NCI-H748 (cell line): ENCODE measurements at regions not wholly inside any gene's neighbourhood (a gene's known extent, or its start where the extent isn't known, plus 50 kb on each side); places are given as distances from the start of the nearest gene placed in this dataset.
A peak's percentile ranks its signal among the peaks of the same experiment; 100 is the strongest.
"Not testable (repeated sequence)": the region's sequence is repeated elsewhere in the genome, so short reads cannot be mapped to it uniquely, and the experiment has no call there.

Experiments
- DNase-seq: peaks from one replicate; lab custom pipeline; 2025; ENCODE audit not compliant: unreplicated experiment; lab: John Stamatoyannopoulos, UW

DNA sequence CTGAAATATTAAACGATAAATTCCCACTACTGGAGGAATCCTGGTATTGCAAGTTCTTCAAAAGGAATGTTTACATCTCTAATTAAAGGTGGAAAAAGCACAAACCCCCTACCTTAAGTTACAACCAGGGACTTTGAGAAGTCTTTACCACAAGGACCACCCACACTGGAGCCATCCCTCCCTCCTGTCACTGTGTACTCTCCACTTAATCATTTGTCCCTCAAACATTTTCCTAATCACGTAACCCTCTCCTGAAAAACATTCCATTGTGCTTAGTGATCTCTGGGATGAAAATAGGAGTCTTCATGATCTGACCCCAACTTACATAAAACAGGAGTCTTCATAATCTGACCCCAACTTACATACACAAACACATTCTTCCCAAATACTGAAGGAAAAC, 85.7 kb downstream of the SUCLG1 start:
- no peak for DNase-seq

GRCh38 chr2:84362541-84362940, 96.5 kb downstream of the SUCLG1 start:
- no peak for DNase-seq

DNA sequence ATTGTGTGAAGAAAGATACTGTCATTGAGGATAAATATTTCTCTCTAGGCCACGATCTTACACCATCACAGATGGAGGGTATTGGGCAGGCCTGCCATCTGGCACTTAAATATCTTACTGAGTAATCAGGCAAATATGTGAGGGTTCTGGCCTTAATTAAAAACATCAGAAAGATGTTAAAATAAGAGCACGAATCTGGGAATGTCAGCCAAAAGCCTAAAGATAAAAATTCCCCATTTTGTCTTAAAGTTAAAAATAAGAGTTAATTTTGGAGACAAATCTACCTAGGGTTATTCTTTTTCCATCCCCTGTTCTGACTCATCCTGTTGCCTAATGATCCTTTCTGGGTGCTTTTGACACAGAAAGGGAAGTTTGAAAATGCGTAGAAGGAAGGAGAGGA, 121.0 kb downstream of the SUCLG1 start:
- DNase-seq: no peak

DNA sequence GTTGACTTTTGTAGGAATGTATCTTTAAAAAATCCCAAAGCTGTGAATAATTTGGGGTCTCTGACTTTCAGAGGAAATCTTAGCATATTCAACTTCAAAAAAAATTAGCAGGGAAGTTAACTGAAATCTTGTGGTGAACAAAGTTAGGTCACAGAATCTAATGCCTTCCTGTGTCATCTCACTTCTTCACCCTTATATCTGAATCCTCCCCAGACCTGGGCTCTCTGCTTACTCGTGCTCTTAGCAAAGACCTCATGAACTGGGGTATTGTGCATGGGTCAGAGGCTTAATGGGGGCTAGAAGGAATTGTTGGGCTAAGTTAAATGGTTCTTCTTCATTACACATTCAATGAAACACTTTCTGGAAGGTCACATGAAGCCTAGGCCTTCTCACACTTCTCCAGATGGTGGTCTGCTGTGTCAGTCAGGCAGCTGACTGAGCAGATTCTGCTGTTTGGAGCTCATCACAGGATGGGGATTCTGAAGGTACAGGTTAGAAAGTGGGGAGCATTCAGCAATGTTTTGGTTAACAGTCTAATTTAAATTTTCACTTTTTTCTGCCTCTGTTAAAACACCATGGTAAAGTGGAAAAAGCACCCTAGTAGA, 131.3 kb downstream of the SUCLG1 start:
- no peak for DNase-seq

- no peak for DNase-seq
These were observed 132.1 kb downstream of the SUCLG1 start for GRCh38 chr2:84326831-84327432.

DNA sequence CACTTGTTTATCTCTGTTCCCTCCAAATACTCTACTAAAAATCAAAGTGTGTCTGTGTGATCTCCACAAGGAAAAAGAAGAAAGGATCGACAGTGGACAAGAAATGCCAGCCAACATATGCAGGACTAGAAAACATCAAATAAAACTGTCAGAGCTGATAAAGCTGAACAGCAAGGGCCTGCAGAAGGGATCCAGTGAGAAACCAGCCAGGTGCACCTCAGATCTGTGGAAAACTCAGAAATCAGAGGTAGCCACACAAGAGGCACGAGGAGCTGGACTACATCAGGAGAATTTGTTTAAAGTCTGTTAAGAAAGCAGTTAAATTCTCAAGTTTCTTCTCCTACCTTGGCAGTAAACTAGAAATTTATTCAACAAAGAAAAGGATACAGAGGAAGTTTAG, 135.2 kb downstream of the SUCLG1 start:
- no peak for DNase-seq

DNA sequence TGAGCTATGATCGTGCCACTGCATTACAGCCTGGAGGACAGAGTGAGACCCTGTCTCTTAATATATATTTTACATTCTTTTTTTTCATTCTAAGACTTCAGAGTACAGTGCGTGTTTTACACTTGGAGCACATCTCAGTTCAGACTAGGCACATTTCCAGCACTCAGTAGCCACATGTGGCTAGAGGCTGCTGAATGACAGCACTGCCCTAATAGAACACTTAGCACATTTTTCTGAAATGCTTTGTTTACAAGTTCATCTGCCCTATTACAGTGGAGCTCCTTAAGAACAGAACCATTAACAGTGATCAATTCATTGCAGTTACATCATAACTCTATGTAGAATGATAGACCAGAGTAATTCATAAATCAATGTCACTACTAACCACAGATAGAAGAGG, 138.1 kb downstream of the SUCLG1 start:
- no peak for DNase-seq

- no peak for DNase-seq
These were observed 139.5 kb downstream of the SUCLG1 start for GRCh38 chr2:84319581-84319980.

DNA sequence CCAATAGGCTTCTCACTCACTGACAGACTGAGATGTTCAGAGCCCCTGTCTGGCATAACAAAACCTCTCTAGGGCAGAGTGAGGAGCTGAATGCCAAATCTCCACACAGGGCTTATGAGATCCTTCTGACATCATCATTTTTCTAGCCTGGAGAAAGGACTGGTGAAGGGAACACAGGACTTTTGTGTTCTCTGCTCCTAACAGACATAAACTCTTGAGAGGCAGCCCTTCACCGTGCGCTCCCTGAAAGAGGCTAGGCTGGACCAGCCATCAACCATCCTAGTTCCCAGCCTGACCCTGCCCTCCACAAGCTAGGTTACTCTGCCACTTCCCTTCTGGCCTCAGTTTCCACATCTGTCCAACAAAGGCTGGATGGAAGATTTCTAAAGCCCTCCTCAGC, 141.9 kb downstream of the SUCLG1 start:
- DNase-seq: peak; percentile 1

GRCh38 chr2:84314901-84315330, 144.2 kb downstream of the SUCLG1 start:
- DNase-seq: peak; percentile 82

GRCh38 chr2:84314250-84314649, 144.8 kb downstream of the SUCLG1 start:
- DNase-seq: no peak

DNA sequence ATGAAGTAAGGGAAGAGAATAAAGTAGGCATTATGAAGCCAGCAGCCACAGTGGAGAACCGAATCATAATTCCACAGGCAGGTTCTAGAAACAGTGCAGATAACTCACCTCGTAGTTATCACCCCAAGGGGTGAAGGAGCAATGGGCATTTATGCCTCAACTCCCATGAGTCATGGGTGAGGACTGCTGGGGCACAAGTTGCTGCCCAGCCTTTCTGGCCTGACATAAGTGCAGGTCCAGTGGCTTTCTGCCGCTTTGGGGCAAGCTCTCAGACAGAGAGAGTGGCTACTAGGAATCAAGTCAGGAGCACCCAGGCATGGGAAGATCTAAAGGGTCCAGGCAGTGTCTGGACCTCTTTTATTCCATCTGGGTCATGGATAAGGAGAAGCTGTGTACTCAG, 149.8 kb downstream of the SUCLG1 start:
- no peak for DNase-seq

DNA sequence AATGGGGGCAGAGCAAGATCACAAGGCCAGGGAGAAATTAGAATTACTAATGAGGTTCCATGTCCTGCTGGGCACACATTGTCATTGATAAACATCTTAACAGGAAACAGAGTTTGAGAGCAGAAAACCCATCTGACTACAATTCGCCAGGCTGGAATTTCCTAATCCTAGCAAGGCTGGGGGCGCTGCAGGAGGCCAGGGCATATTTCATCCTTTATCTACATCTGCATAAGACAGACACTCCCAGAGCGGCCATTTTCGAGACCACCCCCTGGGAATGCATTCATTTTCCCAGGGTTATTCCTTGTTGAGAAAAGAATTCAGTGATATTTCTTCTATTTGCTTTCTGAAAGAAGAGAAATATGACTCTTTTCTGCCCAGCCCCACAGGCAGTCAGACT, 152.7 kb downstream of the SUCLG1 start:
- no peak for DNase-seq

GRCh38 chr2:84302513-84303412, 156.3 kb downstream of the SUCLG1 start:
- peak; percentile 47 for DNase-seq

- DNase-seq: no peak
These were observed 157.4 kb downstream of the SUCLG1 start for GRCh38 chr2:84301717-84302116.

GRCh38 chr2:84300696-84301029, 158.4 kb downstream of the SUCLG1 start:
- DNase-seq: no peak

GRCh38 chr2:84300001-84300695, 158.9 kb downstream of the SUCLG1 start:
- not testable (repeated sequence) for DNase-seq

- DNase-seq: no peak
These were observed 159.8 kb downstream of the SUCLG1 start for GRCh38 chr2:84299211-84299775.

DNA sequence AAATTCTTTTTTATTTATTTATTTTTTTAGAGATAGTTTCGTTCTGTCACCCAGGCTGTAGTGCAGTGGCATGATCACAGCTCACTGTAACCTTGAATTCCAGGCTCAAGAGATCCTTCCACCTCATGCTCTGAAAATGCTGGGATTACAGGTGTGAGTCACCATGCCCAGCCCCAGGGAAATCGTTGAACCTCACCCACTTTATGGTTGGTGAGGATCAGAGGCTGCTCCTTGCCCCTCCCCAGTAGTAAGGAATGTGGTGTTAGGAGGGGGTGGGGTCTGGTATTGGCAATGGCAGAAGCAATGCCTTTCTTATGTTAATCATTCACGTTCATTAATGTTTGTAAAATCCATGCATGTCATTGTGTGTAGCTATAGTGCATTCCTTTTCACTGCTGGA, 161.9 kb downstream of the SUCLG1 start:
- no peak for DNase-seq

GRCh38 chr2:84293791-84294380, 165.2 kb downstream of the SUCLG1 start:
- no peak for DNase-seq

DNA sequence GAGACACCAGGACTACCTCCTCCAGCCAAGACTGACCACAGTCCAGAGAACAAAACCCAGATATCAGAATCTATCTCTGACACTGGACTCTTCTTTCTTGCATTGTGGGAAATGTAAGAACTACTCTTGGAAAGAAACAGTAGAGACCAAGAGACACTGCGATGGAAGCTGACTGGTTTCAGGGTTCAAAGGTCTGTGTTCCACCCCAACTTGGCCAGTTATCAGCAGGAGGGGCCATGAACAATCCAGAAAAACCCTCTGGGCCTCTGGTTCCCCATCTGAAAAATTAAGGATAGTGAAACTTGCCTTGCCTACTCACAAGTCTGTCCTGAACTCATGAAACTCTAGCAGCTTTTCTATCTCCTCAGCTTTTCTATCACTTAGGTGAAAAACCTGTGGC, 166.5 kb downstream of the SUCLG1 start:
- no peak for DNase-seq
